GM12873 (cell line): ENCODE measurements at regions not wholly inside any gene's neighbourhood (a gene's known extent, or its start where the extent isn't known, plus 50 kb on each side); places are given as distances from the start of the nearest gene placed in this dataset.

ENCODE experiments used
- CTCF ChIP-seq: IDR thresholded peaks from 2 replicates; pipeline ENCODE4 v1.5.1; 2012; ENCODE audit warnings: low read depth, mild to moderate bottlenecking, moderate library complexity, low read length, control low read depth; ENCODE audit not compliant: insufficient read depth; ENCODE audit errors: missing control alignments

DNA sequence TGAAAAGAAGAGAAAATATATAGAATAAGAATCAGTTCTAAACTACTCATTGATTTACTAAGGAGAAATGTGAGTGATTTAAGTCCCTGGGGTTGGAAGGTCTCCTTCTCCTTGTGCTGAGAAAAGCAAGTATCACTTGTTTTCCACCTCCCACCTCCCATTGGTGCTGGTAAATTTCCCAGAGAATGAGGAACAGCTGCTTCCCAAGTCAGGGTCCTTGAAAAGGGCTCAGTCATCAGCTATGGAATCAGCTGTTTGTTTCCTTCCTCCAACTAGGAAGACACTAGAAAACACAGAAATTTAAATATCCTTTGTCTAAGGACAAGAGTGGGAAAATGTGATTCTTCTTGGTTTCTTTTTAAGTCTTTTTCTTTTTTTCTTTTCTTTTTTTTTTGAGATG is 131.3 kb upstream of the C1orf21 start:
- no peak for TF ChIP-seq CTCF

- no peak for TF ChIP-seq CTCF
Observed at GRCh38 chr1:184257873-184258272, 129.0 kb upstream of the C1orf21 start.

DNA sequence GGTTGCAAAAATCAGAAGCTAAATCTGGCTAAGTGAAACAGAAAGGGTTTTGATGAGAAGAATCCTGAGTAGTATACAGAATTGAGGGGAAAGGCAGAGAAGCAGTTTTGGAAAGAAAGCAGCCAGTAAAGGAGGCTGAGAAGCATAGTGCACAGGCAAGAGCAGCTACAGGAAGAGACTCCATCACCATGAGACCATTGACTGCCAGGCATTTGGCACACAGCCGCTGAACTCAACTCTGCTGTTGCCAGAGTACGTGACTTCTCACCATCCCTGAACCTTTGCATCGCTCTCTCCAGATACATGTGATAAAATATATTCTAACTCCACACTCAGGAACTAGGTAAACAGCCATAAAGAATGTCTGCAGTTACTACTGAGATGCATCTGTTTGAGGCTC is 128.3 kb upstream of the C1orf21 start:
- no peak for TF ChIP-seq CTCF

GRCh38 chr1:184260382-184260781 is 126.4 kb upstream of the C1orf21 start:
- no peak for TF ChIP-seq CTCF

DNA sequence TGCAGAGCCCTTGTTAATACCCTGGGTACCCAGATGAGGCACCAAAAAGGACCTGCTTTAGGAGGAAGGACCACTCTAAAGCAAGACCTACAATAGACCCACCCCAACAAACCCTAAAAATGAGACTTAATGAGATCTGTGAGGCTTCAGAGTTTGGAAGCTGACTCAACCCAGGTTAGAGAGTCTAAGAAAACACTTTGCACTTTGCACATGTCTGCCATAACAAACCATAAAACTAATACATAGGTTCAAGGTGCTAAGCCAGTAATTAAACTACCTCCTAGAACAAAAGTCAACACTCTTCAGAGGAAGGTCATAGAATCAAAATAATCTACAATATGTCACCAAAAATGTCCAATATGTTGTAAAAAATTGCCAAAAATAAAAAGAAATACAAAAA is 124.7 kb upstream of the C1orf21 start:
- no peak for TF ChIP-seq CTCF

- no peak for TF ChIP-seq CTCF
Observed at GRCh38 chr1:184267747-184268146, 119.1 kb upstream of the C1orf21 start.

- no peak for TF ChIP-seq CTCF
Observed at GRCh38 chr1:184270556-184270955, 116.3 kb upstream of the C1orf21 start.

DNA sequence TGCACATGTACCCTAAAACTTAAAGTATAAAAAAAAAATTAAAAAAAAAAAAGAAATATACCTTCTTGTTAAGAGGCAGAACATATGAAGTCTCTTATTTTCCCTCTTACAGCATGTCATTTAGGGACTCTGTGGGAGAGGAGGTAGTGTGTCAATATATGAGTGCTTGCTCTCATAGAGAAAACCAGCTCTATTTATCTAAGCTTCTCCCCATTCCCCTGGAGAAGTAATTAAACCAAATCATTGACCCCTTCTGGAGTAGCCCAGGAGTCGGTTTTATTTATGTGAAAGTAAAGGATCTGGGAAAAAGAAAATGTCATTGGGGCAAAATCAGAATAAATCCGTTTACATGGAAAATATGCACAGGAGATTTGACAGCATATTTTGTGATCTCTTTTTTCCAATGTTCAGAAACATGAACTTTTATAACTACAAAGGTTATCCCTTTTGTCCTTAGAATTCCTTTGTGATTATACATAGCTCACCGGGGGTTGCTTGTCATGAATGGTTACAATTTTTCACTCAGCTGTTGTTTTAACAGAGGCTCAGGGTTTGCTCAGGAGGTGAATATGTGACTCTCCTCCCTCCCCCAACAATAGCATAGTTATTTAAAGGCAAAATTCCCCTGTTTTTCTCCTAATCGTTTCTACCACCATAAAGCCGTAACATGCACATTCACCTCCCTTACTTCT is 114.5 kb upstream of the C1orf21 start:
- TF ChIP-seq CTCF = no peak
